ENCODE measurements at regions not wholly inside any gene's neighbourhood (a gene's known extent, or its start where the extent isn't known, plus 50 kb on each side); places are given as distances from the start of the nearest gene placed in this dataset.

DNA sequence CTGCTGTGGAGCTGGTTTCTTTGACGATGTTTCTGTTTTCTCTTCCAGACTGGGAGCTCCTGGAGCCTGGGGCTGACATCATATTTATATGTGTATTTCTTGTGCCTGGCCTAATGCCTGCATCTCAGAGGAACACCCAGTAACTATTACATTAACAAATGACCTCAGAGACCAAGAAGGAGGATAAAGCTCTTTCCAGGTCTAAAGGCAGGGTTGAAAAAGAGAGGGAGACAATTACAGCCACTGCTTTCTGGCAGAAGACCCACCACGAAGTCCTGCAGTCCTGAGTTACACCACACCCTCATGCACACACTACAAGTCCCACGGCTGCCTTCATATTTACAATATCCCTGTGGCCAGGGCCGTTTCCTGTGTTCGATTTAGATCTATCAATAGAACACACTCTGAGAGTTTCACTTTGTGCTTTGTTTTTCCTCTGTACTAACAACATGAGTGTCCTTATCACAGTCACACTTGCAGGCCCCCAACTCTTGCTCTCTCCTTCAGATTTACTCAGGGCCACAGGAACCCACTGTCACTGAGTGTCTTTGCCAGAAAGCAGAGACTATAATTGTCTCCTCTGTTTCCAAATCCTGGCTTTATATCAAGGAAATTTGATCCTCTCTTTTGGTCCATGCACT is 535.5 kb downstream of the MID1IP1 start:
- no peaks in the 10 kb centered on the region for H3K9me2 ChIP-seq (ENCODE audit: insufficient read depth, low read length)
- no peak overlapping the region for H3K4me3 ChIP-seq (ENCODE audit: low read length)
- TF ChIP-seq SMC3 (conservative IDR thresholded peaks at IDR 0.05; ENCODE audit: poor library complexity) (no peak), RAD21 (conservative IDR thresholded peaks at IDR 0.05) (no peak), EZH2 (IDR thresholded peaks at IDR 0.05; ENCODE audit: borderline replicate concordance, insufficient read depth, low read length, poor library complexity, severe bottlenecking) (no peak), EP300 (conservative IDR thresholded peaks at IDR 0.05; ENCODE audit: poor library complexity, severe bottlenecking) (no peak), TAF1 (IDR thresholded peaks at IDR 0.05; ENCODE audit: low read depth) (no peak), MXI1 (conservative IDR thresholded peaks at IDR 0.05; ENCODE audit: poor library complexity, severe bottlenecking) (no peak), POLR2AphosphoS5 (IDR thresholded peaks at IDR 0.05) (no peak)
- TF ChIP-seq, protein P1, sequence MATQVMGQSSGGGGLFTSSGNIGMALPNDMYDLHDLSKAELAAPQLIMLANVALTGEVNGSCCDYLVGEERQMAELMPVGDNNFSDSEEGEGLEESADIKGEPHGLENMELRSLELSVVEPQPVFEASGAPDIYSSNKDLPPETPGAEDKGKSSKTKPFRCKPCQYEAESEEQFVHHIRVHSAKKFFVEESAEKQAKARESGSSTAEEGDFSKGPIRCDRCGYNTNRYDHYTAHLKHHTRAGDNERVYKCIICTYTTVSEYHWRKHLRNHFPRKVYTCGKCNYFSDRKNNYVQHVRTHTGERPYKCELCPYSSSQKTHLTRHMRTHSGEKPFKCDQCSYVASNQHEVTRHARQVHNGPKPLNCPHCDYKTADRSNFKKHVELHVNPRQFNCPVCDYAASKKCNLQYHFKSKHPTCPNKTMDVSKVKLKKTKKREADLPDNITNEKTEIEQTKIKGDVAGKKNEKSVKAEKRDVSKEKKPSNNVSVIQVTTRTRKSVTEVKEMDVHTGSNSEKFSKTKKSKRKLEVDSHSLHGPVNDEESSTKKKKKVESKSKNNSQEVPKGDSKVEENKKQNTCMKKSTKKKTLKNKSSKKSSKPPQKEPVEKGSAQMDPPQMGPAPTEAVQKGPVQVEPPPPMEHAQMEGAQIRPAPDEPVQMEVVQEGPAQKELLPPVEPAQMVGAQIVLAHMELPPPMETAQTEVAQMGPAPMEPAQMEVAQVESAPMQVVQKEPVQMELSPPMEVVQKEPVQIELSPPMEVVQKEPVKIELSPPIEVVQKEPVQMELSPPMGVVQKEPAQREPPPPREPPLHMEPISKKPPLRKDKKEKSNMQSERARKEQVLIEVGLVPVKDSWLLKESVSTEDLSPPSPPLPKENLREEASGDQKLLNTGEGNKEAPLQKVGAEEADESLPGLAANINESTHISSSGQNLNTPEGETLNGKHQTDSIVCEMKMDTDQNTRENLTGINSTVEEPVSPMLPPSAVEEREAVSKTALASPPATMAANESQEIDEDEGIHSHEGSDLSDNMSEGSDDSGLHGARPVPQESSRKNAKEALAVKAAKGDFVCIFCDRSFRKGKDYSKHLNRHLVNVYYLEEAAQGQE (IDR thresholded peaks at IDR 0.05; ENCODE audit: borderline replicate concordance) = no peak
- TF ChIP-seq, protein P2, sequence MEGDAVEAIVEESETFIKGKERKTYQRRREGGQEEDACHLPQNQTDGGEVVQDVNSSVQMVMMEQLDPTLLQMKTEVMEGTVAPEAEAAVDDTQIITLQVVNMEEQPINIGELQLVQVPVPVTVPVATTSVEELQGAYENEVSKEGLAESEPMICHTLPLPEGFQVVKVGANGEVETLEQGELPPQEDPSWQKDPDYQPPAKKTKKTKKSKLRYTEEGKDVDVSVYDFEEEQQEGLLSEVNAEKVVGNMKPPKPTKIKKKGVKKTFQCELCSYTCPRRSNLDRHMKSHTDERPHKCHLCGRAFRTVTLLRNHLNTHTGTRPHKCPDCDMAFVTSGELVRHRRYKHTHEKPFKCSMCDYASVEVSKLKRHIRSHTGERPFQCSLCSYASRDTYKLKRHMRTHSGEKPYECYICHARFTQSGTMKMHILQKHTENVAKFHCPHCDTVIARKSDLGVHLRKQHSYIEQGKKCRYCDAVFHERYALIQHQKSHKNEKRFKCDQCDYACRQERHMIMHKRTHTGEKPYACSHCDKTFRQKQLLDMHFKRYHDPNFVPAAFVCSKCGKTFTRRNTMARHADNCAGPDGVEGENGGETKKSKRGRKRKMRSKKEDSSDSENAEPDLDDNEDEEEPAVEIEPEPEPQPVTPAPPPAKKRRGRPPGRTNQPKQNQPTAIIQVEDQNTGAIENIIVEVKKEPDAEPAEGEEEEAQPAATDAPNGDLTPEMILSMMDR (IDR thresholded peaks at IDR 0.05; ENCODE audit: poor library complexity, severe bottlenecking) = no peak
- no peaks in the 10 kb centered on the region for H3K36me3 ChIP-seq (ENCODE audit: insufficient read depth, low read length)
- H3K27me3 ChIP-seq (ENCODE audit: insufficient read depth, low read depth, low read length) = no peaks in the 10 kb centered on the region
- H4K20me1 ChIP-seq (ENCODE audit: insufficient read depth) = no peaks in the 10 kb centered on the region
- no peaks in the 10 kb centered on the region for H3F3A ChIP-seq (ENCODE audit: insufficient read depth, low read length, poor library complexity, severe bottlenecking)
- no peak overlapping the region for H3K9ac ChIP-seq (ENCODE audit: low read length)
- H3K27ac ChIP-seq (ENCODE audit: low read length) = no peak overlapping the region
- no peak overlapping the region for H3K4me2 ChIP-seq (ENCODE audit: low read length)
- H3K9me3 ChIP-seq (ENCODE audit: low read length) = no peaks in the 10 kb centered on the region
- H2AFZ ChIP-seq (ENCODE audit: low read depth, low read length) = no peak overlapping the region
- H3K79me2 ChIP-seq (replicated peaks; ENCODE audit: insufficient read depth, low read length) = no peaks in the 10 kb centered on the region

DNA sequence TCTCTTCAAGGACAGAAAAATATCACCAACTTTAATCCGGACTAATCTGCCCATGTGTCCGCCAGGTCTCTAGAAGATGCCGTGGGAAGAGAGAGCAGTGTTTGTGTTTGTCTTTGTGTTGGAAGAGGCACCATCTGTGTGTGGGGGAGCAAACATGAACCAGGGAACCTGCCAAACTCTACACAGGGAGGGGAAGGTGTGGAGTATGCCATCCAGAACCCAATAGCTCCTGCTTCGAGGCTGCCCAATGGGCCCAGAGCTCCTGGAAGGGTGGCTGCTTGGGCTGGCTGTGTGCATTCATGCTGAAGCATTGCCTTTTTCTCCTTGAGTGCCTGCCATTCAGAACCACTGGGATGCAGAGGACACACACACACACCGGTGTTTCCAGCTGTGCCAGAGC is 536.2 kb downstream of the MID1IP1 start:
- no peaks in the 10 kb centered on the region for H3K27me3 ChIP-seq (ENCODE audit: insufficient read depth, low read depth, low read length)
- no peaks in the 10 kb centered on the region for H3K9me3 ChIP-seq (ENCODE audit: low read length)
- H3K36me3 ChIP-seq (ENCODE audit: insufficient read depth, low read length) = no peaks in the 10 kb centered on the region
- H3K79me2 ChIP-seq (replicated peaks; ENCODE audit: insufficient read depth, low read length) = no peaks in the 10 kb centered on the region
- H3F3A ChIP-seq (ENCODE audit: insufficient read depth, low read length, poor library complexity, severe bottlenecking) = no peaks in the 10 kb centered on the region
- H3K9me2 ChIP-seq (ENCODE audit: insufficient read depth, low read length) = no peaks in the 10 kb centered on the region
- H3K4me2 ChIP-seq (ENCODE audit: low read length) = no peak overlapping the region
- TF ChIP-seq, protein P2 (IDR thresholded peaks at IDR 0.05; ENCODE audit: poor library complexity, severe bottlenecking) = no peak
- TF ChIP-seq SMC3 (conservative IDR thresholded peaks at IDR 0.05; ENCODE audit: poor library complexity) = no peak
- TF ChIP-seq, protein P1 (IDR thresholded peaks at IDR 0.05; ENCODE audit: borderline replicate concordance) = no peak
- TF ChIP-seq EP300 (conservative IDR thresholded peaks at IDR 0.05; ENCODE audit: poor library complexity, severe bottlenecking) = no peak
- TF ChIP-seq MXI1 (conservative IDR thresholded peaks at IDR 0.05; ENCODE audit: poor library complexity, severe bottlenecking) = no peak
- TF ChIP-seq POLR2AphosphoS5 (IDR thresholded peaks at IDR 0.05) = no peak
- no peak for TF ChIP-seq RAD21 (conservative IDR thresholded peaks at IDR 0.05)
- TF ChIP-seq EZH2 (IDR thresholded peaks at IDR 0.05; ENCODE audit: borderline replicate concordance, insufficient read depth, low read length, poor library complexity, severe bottlenecking) = no peak
- no peak for TF ChIP-seq TAF1 (IDR thresholded peaks at IDR 0.05; ENCODE audit: low read depth)
- no peak overlapping the region for H2AFZ ChIP-seq (ENCODE audit: low read depth, low read length)
- no peak overlapping the region for H3K4me3 ChIP-seq (ENCODE audit: low read length)
- no peak overlapping the region for H3K9ac ChIP-seq (ENCODE audit: low read length)
- no peak overlapping the region for H3K27ac ChIP-seq (ENCODE audit: low read length)
- H4K20me1 ChIP-seq (ENCODE audit: insufficient read depth) = no peaks in the 10 kb centered on the region
